SJCRH30 (cell line): ENCODE measurements at regions not wholly inside any gene's neighbourhood (a gene's known extent, or its start where the extent isn't known, plus 50 kb on each side); places are given as distances from the start of the nearest gene placed in this dataset.
A peak's percentile ranks its signal among the peaks of the same experiment; 100 is the strongest.

Source experiments
- DNase-seq, 2 experiments: peaks; one replicate each; pipeline ENCODE4 v3.0.0-alpha.2; 2015 to 2020
- H3K27ac ChIP-seq: fragments of 250-450 bp; sonication (Bioruptor Pico); 2 replicates; pipeline ENCODE4 v1.5.1; 2020; ENCODE audit warnings: mild to moderate bottlenecking, moderate library complexity
- H3K27me3 ChIP-seq: fragments of 250-450 bp; sonication (Bioruptor Pico); 2 replicates; pipeline ENCODE4 v1.5.1; 2020; ENCODE audit warnings: mild to moderate bottlenecking, moderate library complexity
- H3K36me3 ChIP-seq: fragments of 250-450 bp; sonication (Bioruptor Pico); 2 replicates; pipeline ENCODE4 v1.5.1; 2020; ENCODE audit warnings: mild to moderate bottlenecking, moderate library complexity
- H3K4me1 ChIP-seq: fragments of 250-450 bp; sonication (Bioruptor Pico); 2 replicates; pipeline ENCODE4 v1.5.1; 2020; ENCODE audit warnings: mild to moderate bottlenecking, moderate library complexity
- H3K4me3 ChIP-seq: fragments of 250-450 bp; sonication (Bioruptor Pico); 2 replicates; pipeline ENCODE4 v1.5.1; 2020; ENCODE audit warnings: mild to moderate bottlenecking, moderate library complexity
- H3K9me3 ChIP-seq: fragments of 250-450 bp; sonication (Bioruptor Pico); replicated peaks from 2 replicates; pipeline ENCODE4 v1.5.1; 2020; ENCODE audit warnings: mild to moderate bottlenecking, moderate library complexity

GRCh38 chr5:60323596-60323995, 376.4 kb downstream of the DEPDC1B start:
- Histone ChIP-seq H3K36me3 (no peaks in the 10 kb centered on the region), H3K4me1 (no peaks in the 10 kb centered on the region), H3K27me3 (no peaks in the 10 kb centered on the region), H3K9me3 (no peaks in the 10 kb centered on the region), H3K4me3 (no peak overlapping the region), H3K27ac (no peak overlapping the region)
- DNase-seq, result no peak

- Histone ChIP-seq H3K4me3 (no peak overlapping the region), H3K27ac (no peak overlapping the region), H3K27me3 (no peaks in the 10 kb centered on the region), H3K4me1 (no peaks in the 10 kb centered on the region), H3K36me3 (no peaks in the 10 kb centered on the region), H3K9me3 (peaks cover 5% of the 10 kb centered on the region; the same call in 1 of the 2 replicates)
- no peak for DNase-seq
Measured at GRCh38 chr5:60312098-60312497, 387.9 kb downstream of the DEPDC1B start.

GRCh38 chr5:60299944-60300343, 400.0 kb downstream of the DEPDC1B start:
- Histone ChIP-seq H3K9me3 (no peaks in the 10 kb centered on the region), H3K27ac (no peak overlapping the region), H3K4me3 (no peak overlapping the region), H3K36me3 (no peaks in the 10 kb centered on the region), H3K4me1 (no peaks in the 10 kb centered on the region), H3K27me3 (no peaks in the 10 kb centered on the region)
- peak in 1 of 2 experiments; percentile 15 for DNase-seq

GRCh38 chr5:60297658-60298057, 402.3 kb downstream of the DEPDC1B start:
- H3K9me3 ChIP-seq, result no peaks in the 10 kb centered on the region
- no peaks in the 10 kb centered on the region for H3K36me3 ChIP-seq
- no peaks in the 10 kb centered on the region for H3K4me1 ChIP-seq
- DNase-seq, result no peak
- H3K27me3 ChIP-seq, result no peaks in the 10 kb centered on the region
- no peak overlapping the region for H3K27ac ChIP-seq
- no peak overlapping the region for H3K4me3 ChIP-seq

GRCh38 chr5:60295423-60295822, 401.9 kb upstream of the PDE4D start:
- peak; percentile 30 to 47 for DNase-seq
- H3K4me3 ChIP-seq, result no peak overlapping the region
- no peaks in the 10 kb centered on the region for H3K4me1 ChIP-seq
- H3K27ac ChIP-seq, result no peak overlapping the region
- H3K27me3 ChIP-seq, result no peaks in the 10 kb centered on the region
- no peaks in the 10 kb centered on the region for H3K9me3 ChIP-seq
- H3K36me3 ChIP-seq, result no peaks in the 10 kb centered on the region

GRCh38 chr5:60293518-60293917, 400.0 kb upstream of the PDE4D start:
- Histone ChIP-seq H3K4me3 (no peak overlapping the region), H3K4me1 (no peaks in the 10 kb centered on the region), H3K27ac (no peak overlapping the region), H3K27me3 (peaks cover 2% of the 10 kb centered on the region; the same call in 1 of the 2 replicates), H3K9me3 (no peaks in the 10 kb centered on the region), H3K36me3 (no peaks in the 10 kb centered on the region)
- no peak for DNase-seq

- Histone ChIP-seq H3K9me3 (no peaks in the 10 kb centered on the region), H3K4me3 (no peak overlapping the region), H3K27ac (no peak overlapping the region), H3K4me1 (no peaks in the 10 kb centered on the region), H3K36me3 (no peaks in the 10 kb centered on the region), H3K27me3 (peaks cover 6% of the 10 kb centered on the region; the same call in 1 of the 2 replicates)
- peak; percentile 56 to 86 for DNase-seq
Measured at GRCh38 chr5:60287174-60287771, 393.7 kb upstream of the PDE4D start.

- Histone ChIP-seq H3K9me3 (no peaks in the 10 kb centered on the region), H3K4me1 (no peaks in the 10 kb centered on the region), H3K4me3 (no peak overlapping the region), H3K36me3 (no peaks in the 10 kb centered on the region), H3K27ac (no peak overlapping the region), H3K27me3 (peaks cover 6% of the 10 kb centered on the region; the same call in 1 of the 2 replicates)
- DNase-seq, result no peak
Measured at GRCh38 chr5:60285910-60286309, 392.4 kb upstream of the PDE4D start.

- H3K27ac ChIP-seq, result no peak overlapping the region
- H3K27me3 ChIP-seq, result 0 out of 2 replicates have a peak, but pooled peaks cover 3% of the 10 kb centered on the region
- H3K4me1 ChIP-seq, result no peaks in the 10 kb centered on the region
Measured at GRCh38 chr5:60280943-60281342, 387.4 kb upstream of the PDE4D start.

GRCh38 chr5:60277941-60278340, 384.4 kb upstream of the PDE4D start:
- no peaks in the 10 kb centered on the region for H3K27me3 ChIP-seq
- no peaks in the 10 kb centered on the region for H3K36me3 ChIP-seq
- DNase-seq, result no peak
- H3K4me1 ChIP-seq, result no peaks in the 10 kb centered on the region
- H3K27ac ChIP-seq, result no peak overlapping the region
- H3K9me3 ChIP-seq, result no peaks in the 10 kb centered on the region
- H3K4me3 ChIP-seq, result no peak overlapping the region

More at GRCh38 chr5:60280943-60281342, 387.4 kb upstream of the PDE4D start:
- H3K9me3 ChIP-seq, result no peaks in the 10 kb centered on the region
- DNase-seq, result no peak
- no peaks in the 10 kb centered on the region for H3K36me3 ChIP-seq
- no peak overlapping the region for H3K4me3 ChIP-seq

GRCh38 chr5:60274747-60275146, 381.2 kb upstream of the PDE4D start:
- Histone ChIP-seq H3K4me3 (no peak overlapping the region), H3K27ac (no peak overlapping the region), H3K27me3 (no peaks in the 10 kb centered on the region)

GRCh38 chr5:60271517-60271916, 378.0 kb upstream of the PDE4D start:
- Histone ChIP-seq H3K4me3 (no peak overlapping the region), H3K27me3 (no peaks in the 10 kb centered on the region), H3K4me1 (no peaks in the 10 kb centered on the region), H3K9me3 (no peaks in the 10 kb centered on the region), H3K27ac (no peak overlapping the region), H3K36me3 (no peaks in the 10 kb centered on the region)
- no peak for DNase-seq

More at GRCh38 chr5:60274747-60275146, 381.2 kb upstream of the PDE4D start:
- H3K4me1 ChIP-seq, result no peaks in the 10 kb centered on the region
- peak in 1 of 2 experiments; percentile 48 for DNase-seq
- H3K36me3 ChIP-seq, result no peaks in the 10 kb centered on the region
- H3K9me3 ChIP-seq, result no peaks in the 10 kb centered on the region

- Histone ChIP-seq H3K4me3 (no peak overlapping the region), H3K36me3 (no peaks in the 10 kb centered on the region), H3K4me1 (no peaks in the 10 kb centered on the region), H3K27me3 (no peaks in the 10 kb centered on the region), H3K27ac (no peak overlapping the region), H3K9me3 (no peaks in the 10 kb centered on the region)
- no peak for DNase-seq
Measured at GRCh38 chr5:60267907-60268306, 374.4 kb upstream of the PDE4D start.

GRCh38 chr5:60263346-60263745, 369.8 kb upstream of the PDE4D start:
- H3K27me3 ChIP-seq, result no peaks in the 10 kb centered on the region; the same call in 1 of the 2 replicates
- H3K36me3 ChIP-seq, result no peaks in the 10 kb centered on the region
- no peaks in the 10 kb centered on the region for H3K9me3 ChIP-seq
- H3K4me1 ChIP-seq, result no peaks in the 10 kb centered on the region
- no peak for DNase-seq
- H3K4me3 ChIP-seq, result no peak overlapping the region
- H3K27ac ChIP-seq, result no peak overlapping the region

- H3K27ac ChIP-seq, result no peak overlapping the region
- H3K9me3 ChIP-seq, result no peaks in the 10 kb centered on the region
- H3K4me1 ChIP-seq, result no peaks in the 10 kb centered on the region
- no peak overlapping the region for H3K4me3 ChIP-seq
- no peaks in the 10 kb centered on the region; the same call in 1 of the 2 replicates for H3K27me3 ChIP-seq
- DNase-seq, result no peak
- no peaks in the 10 kb centered on the region for H3K36me3 ChIP-seq
Measured at GRCh38 chr5:60262576-60263295, 369.2 kb upstream of the PDE4D start.
